Right atrium auricular region (tissue), 2 donors: ENCODE measurements at regions not wholly inside any gene's neighbourhood (a gene's known extent, or its start where the extent isn't known, plus 50 kb on each side); places are given as distances from the start of the nearest gene placed in this dataset.

Experiments
- DNase-seq: peaks from one replicate; pipeline ENCODE4 v3.0.0-alpha.2; 2019; ENCODE audit warnings: low spot score
- H3K27ac ChIP-seq, 2 donors: fragments of 200-600 bp; sonication (generic); 1 replicate in 1 of 2; 2 replicates in 1 of 2; pipeline ENCODE4 v1.5.1; 2016 to 2019
- H3K27me3 ChIP-seq, 2 donors: fragments of 200-600 bp; sonication (generic); one replicate each; pipeline versions ENCODE4 v1.5.1 to v1.6.0; 2017 to 2019
- H3K36me3 ChIP-seq: fragments of 200-600 bp; sonication (generic); one replicate; pipeline ENCODE4 v1.5.1; 2016
- H3K4me1 ChIP-seq, 2 donors: fragments of 200-600 bp; sonication (generic); one replicate each; pipeline versions ENCODE4 v1.5.1 to v1.6.0; 2017 to 2019
- H3K4me3 ChIP-seq, 2 donors: fragments of 200-600 bp; sonication (generic); 1 replicate in 1 of 2; 2 replicates in 1 of 2; pipeline ENCODE4 v1.5.1; 2017 to 2019; ENCODE audit warnings: mild to moderate bottlenecking in 1 of 2, moderate library complexity in 1 of 2
- H3K9me3 ChIP-seq, 2 donors: fragments of 200-600 bp; sonication (generic); one replicate each; pipeline ENCODE4 v1.5.1; 2019
- TF ChIP-seq, protein P1 (sequence below), 2 donors: fragments of 200-600 bp; sonication (generic); IDR thresholded peaks; one replicate each; pipeline ENCODE4 v1.5.1; 2019; ENCODE audit warnings: antibody characterized with exemption in 2 of 2

DNA sequence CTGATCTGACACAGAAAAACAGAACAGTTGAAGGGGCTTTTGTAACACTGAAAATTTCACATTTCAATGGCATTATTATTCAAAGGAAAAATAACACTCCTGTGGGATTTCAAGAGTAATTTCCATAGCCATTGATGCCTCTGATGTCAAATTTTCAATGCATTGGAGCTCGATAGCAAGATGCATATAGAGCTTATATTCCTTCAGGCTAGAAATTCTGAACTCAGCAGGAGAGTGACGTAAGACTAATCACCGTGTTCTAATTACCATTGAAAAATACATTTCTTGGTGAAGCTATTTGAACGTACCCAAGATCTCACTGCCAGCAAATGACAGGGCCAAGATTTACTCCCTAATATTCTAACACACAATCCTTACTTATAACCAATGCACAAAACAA, 854.1 kb upstream of the TMEM132C start:
- Histone ChIP-seq H3K9me3 (no peaks in the 10 kb centered on the region), H3K4me3 (no peak overlapping the region), H3K36me3 (no peaks in the 10 kb centered on the region), H3K27ac (no peak overlapping the region), H3K27me3 (no peaks in the 10 kb centered on the region), H3K4me1 (no peaks in the 10 kb centered on the region)
- TF ChIP-seq, protein P1, sequence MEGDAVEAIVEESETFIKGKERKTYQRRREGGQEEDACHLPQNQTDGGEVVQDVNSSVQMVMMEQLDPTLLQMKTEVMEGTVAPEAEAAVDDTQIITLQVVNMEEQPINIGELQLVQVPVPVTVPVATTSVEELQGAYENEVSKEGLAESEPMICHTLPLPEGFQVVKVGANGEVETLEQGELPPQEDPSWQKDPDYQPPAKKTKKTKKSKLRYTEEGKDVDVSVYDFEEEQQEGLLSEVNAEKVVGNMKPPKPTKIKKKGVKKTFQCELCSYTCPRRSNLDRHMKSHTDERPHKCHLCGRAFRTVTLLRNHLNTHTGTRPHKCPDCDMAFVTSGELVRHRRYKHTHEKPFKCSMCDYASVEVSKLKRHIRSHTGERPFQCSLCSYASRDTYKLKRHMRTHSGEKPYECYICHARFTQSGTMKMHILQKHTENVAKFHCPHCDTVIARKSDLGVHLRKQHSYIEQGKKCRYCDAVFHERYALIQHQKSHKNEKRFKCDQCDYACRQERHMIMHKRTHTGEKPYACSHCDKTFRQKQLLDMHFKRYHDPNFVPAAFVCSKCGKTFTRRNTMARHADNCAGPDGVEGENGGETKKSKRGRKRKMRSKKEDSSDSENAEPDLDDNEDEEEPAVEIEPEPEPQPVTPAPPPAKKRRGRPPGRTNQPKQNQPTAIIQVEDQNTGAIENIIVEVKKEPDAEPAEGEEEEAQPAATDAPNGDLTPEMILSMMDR (IDR thresholded peaks at IDR 0.05), result no peak
- DNase-seq, result no peak

DNA sequence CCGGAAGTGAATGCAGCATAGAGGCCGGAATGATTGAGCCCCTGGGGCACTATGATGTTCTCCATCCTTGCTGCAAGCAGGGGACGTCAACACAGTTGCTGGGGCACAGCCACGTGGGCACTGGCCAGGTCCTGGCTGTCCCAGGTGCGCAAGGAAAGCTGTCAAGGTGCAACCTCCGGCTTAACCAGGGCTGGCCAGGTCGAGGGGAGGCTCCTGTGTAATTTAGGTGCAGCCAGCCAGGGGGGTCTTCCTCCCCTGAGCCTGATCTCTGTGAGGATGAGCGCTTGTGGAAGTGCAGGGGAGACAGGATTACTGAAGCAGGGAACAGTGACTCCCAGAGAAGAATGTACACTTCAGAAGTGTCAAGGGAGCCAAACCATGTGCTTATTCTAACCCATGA, 852.8 kb upstream of the TMEM132C start:
- Histone ChIP-seq H3K36me3 (no peaks in the 10 kb centered on the region), H3K4me1 (no peaks in the 10 kb centered on the region), H3K27me3 (no peaks in the 10 kb centered on the region), H3K27ac (no peak overlapping the region), H3K4me3 (no peak overlapping the region), H3K9me3 (no peaks in the 10 kb centered on the region)
- TF ChIP-seq, protein P1 (IDR thresholded peaks at IDR 0.05), result no peak
- DNase-seq, result no peak

DNA sequence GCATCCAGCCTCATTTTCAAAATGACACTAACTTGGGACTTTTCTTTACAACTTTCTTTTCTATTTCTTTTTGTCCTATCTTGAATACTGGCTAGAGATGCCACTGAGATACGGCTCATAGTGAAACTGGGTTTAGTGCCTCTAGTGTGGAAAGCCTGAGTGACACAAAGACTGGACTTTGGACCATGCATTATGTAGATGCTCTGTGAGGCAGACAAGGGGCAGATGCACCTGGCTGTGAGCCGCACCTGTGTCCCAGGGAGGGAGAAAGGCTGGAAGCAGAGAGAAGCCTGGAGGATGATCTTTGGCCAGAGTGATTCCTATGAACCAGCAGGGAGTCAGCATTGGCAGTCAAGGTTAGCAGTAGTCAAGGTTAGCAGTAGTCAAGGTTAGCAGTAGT, 852.3 kb upstream of the TMEM132C start:
- no peaks in the 10 kb centered on the region for H3K4me1 ChIP-seq
- H3K27me3 ChIP-seq, result no peaks in the 10 kb centered on the region
- no peak for DNase-seq
- no peak overlapping the region for H3K27ac ChIP-seq
- no peaks in the 10 kb centered on the region for H3K36me3 ChIP-seq
- TF ChIP-seq, protein P1 (IDR thresholded peaks at IDR 0.05), result no peak
- H3K9me3 ChIP-seq, result no peaks in the 10 kb centered on the region
- no peak overlapping the region for H3K4me3 ChIP-seq

DNA sequence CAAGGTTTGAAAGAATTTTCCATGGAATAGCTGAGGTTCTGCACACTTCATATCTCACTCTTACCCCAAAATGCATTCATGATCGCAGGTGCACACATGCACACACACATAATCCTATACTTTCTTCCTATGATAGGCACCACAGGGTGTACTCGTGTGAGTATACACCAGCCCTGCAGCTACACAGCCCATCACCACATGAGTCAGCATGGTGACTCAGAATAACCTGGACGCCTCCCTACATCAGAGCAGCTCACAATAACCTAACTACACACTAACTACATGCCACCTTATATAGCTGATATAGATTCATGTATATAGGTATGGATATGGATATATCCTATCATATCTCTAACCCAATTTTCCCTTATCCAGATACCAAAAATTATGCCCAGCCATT, 850.2 kb upstream of the TMEM132C start:
- H3K4me3 ChIP-seq, result no peak overlapping the region
- TF ChIP-seq, protein P1 (IDR thresholded peaks at IDR 0.05), result no peak
- no peak for DNase-seq

DNA sequence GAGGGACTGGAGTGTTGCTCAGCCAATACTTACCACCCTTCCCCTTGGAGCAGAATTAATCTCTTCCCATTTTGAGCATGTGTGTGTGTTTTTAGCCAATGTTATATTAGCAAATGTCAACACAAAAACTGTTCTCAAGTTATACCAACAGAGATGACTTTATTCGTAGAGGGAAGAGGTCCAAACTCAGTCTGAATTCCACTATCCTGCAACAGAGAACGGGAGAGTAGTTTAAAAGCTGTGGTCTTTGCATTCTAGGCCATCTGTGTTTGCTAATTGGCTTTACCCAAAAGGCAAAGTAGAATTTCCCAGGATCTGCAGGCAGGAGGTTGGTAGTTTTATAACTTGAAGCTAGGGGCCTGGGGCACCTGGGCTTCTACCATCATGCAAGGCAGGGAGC, 847.9 kb upstream of the TMEM132C start:
- H3K4me1 ChIP-seq, result no peaks in the 10 kb centered on the region
- DNase-seq, result no peak
- no peaks in the 10 kb centered on the region for H3K9me3 ChIP-seq
- no peak overlapping the region for H3K27ac ChIP-seq
- H3K4me3 ChIP-seq, result no peak overlapping the region
- no peaks in the 10 kb centered on the region for H3K36me3 ChIP-seq
- TF ChIP-seq, protein P1 (IDR thresholded peaks at IDR 0.05), result no peak
- H3K27me3 ChIP-seq, result no peaks in the 10 kb centered on the region

More for the DNA sequence above, 850.2 kb upstream of the TMEM132C start:
- Histone ChIP-seq H3K36me3 (no peaks in the 10 kb centered on the region), H3K27me3 (no peaks in the 10 kb centered on the region), H3K27ac (no peak overlapping the region), H3K9me3 (no peaks in the 10 kb centered on the region), H3K4me1 (no peaks in the 10 kb centered on the region)

DNA sequence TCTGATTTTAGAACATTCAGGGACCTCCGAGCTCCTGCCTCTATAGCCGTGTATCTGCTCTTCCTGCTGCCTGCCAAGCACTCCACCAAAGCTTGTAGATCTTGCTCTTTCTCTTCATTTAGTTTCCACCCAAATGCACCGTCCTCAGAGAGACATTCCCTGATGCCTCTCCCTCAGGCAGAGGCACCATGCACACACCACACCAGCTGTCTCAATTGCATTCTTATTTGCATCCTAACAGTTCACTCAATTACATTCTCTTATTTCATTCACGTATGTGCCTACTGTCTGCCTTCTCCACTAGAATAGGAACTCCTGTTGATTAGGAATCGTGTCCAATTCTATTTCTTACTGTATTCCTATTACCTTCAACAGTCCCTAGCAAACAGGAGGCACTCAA, 845.4 kb upstream of the TMEM132C start:
- Histone ChIP-seq H3K27ac (no peak overlapping the region), H3K9me3 (no peaks in the 10 kb centered on the region), H3K4me1 (no peaks in the 10 kb centered on the region), H3K4me3 (no peak overlapping the region), H3K27me3 (no peaks in the 10 kb centered on the region), H3K36me3 (no peaks in the 10 kb centered on the region)
- TF ChIP-seq, protein P1 (IDR thresholded peaks at IDR 0.05), result no peak
- no peak for DNase-seq
